ENCODE measurements at regions not wholly inside any gene's neighbourhood (a gene's known extent, or its start where the extent isn't known, plus 50 kb on each side); places are given as distances from the start of the nearest gene placed in this dataset.

GRCh38 chr7:46507560-46507959 is 586.5 kb upstream of the IGFBP3 start:
- peaks cover 0 to 3% (median 0%) of the 10 kb centered on the region in 4 donors for H3K9me3 ChIP-seq (ENCODE audit: control insufficient read depth in 4 of 4, low read length in 3 of 4)
- no peak overlapping the region for H3K9ac ChIP-seq (ENCODE audit: low read depth in 1 of 2, low read length in 2 of 2)
- TF ChIP-seq REST (IDR thresholded peaks at IDR 0.05) (no peak), HNF4G (IDR thresholded peaks at IDR 0.05) (no peak), EGR1 (IDR thresholded peaks at IDR 0.05; ENCODE audit: low read depth in 2 of 2) (no peak), HNF4A (conservative IDR thresholded peaks at IDR 0.05) (no peak), FOXA1 (IDR thresholded peaks at IDR 0.05) (no peak), FOXA2 (IDR thresholded peaks at IDR 0.05) (no peak), JUND (IDR thresholded peaks at IDR 0.05) (no peak), YY1 (IDR thresholded peaks at IDR 0.05) (no peak), SP1 (IDR thresholded peaks at IDR 0.05) (no peak), TAF1 (conservative IDR thresholded peaks at IDR 0.05) (no peak), CTCF (IDR thresholded peaks at IDR 0.05; ENCODE audit: low read depth, low read length, missing input control) (no peak), RXRA (IDR thresholded peaks at IDR 0.05) (no peak), GABPA (IDR thresholded peaks at IDR 0.05 in 1 of 2, conservative IDR thresholded peaks at IDR 0.05 in 1 of 2) (no peak), NR2F2 (IDR thresholded peaks at IDR 0.05) (no peak), ATF3 (IDR thresholded peaks at IDR 0.05) (no peak), MAX (IDR thresholded peaks at IDR 0.05) (no peak)
- H3K27me3 ChIP-seq (ENCODE audit: control insufficient read depth in 4 of 4, insufficient read depth in 4 of 4, low read length in 3 of 4): no peaks in the 10 kb centered on the region
- H3K4me3 ChIP-seq (ENCODE audit: low read depth in 1 of 3, low read length in 3 of 3): no peak overlapping the region
- H3K36me3 ChIP-seq (ENCODE audit: control insufficient read depth in 4 of 4, insufficient read depth in 3 of 4, low read depth in 1 of 4, low read length in 3 of 4): no peaks in the 10 kb centered on the region
- H3K4me1 ChIP-seq (ENCODE audit: control insufficient read depth in 4 of 4, insufficient read depth in 4 of 4, low read length in 3 of 4): no peaks in the 10 kb centered on the region
- DNase-seq (ENCODE audit: low spot score): no peak
- WGBS: 92% methylated on average over 4 of the region's 4 CpGs
- no peak overlapping the region for H3K27ac ChIP-seq (ENCODE audit: low read depth in 1 of 2, low read length in 2 of 2)

- Histone ChIP-seq H3K4me1 (ENCODE audit: control insufficient read depth in 4 of 4, insufficient read depth in 4 of 4, low read length in 3 of 4) (no peaks in the 10 kb centered on the region), H3K36me3 (ENCODE audit: control insufficient read depth in 4 of 4, insufficient read depth in 3 of 4, low read depth in 1 of 4, low read length in 3 of 4) (no peaks in the 10 kb centered on the region), H3K9ac (ENCODE audit: low read depth in 1 of 2, low read length in 2 of 2) (no peak overlapping the region), H3K27ac (ENCODE audit: low read depth in 1 of 2, low read length in 2 of 2) (no peak overlapping the region), H3K27me3 (ENCODE audit: control insufficient read depth in 4 of 4, insufficient read depth in 4 of 4, low read length in 3 of 4) (no peaks in the 10 kb centered on the region), H3K9me3 (ENCODE audit: control insufficient read depth in 4 of 4, low read length in 3 of 4) (no peaks in the 10 kb centered on the region), H3K4me3 (ENCODE audit: low read depth in 1 of 3, low read length in 3 of 3) (no peak overlapping the region)
- WGBS: 85% methylated on average over 3 of the region's 3 CpGs
- DNase-seq (ENCODE audit: low spot score): no peak
- TF ChIP-seq NR2F2 (IDR thresholded peaks at IDR 0.05) (no peak), SP1 (IDR thresholded peaks at IDR 0.05) (no peak), FOXA2 (IDR thresholded peaks at IDR 0.05) (no peak), RXRA (IDR thresholded peaks at IDR 0.05) (no peak), JUND (IDR thresholded peaks at IDR 0.05) (no peak)
These were observed 573.4 kb upstream of the IGFBP3 start for GRCh38 chr7:46494441-46494840.

Data from liver (tissue), 8 donors.